HG03571 (cell line): ENCODE measurements at regions not wholly inside any gene's neighbourhood (a gene's known extent, or its start where the extent isn't known, plus 50 kb on each side); places are given as distances from the start of the nearest gene placed in this dataset.
"Not testable (repeated sequence)": the region's sequence is repeated elsewhere in the genome, so short reads cannot be mapped to it uniquely, and the experiment has no call there.

ENCODE experiments used
- ATAC-seq: cut with Tn5 transposase; IDR thresholded peaks from one replicate; pipeline ENCODE4 v1.9.1; 2021; ENCODE audit not compliant: unreplicated experiment

- not testable (repeated sequence) for ATAC-seq
Measured at GRCh38 chr6:57708061-57708460, 390.6 kb downstream of the PRIM2 start.

GRCh38 chr6:57722546-57722945, 405.1 kb downstream of the PRIM2 start:
- not testable (repeated sequence) for ATAC-seq

GRCh38 chr6:57723815-57724401, 406.5 kb downstream of the PRIM2 start:
- not testable (repeated sequence) for ATAC-seq

- not testable (repeated sequence) for ATAC-seq
Measured at GRCh38 chr6:57729407-57729806, 412.0 kb downstream of the PRIM2 start.

GRCh38 chr6:57730726-57731125, 413.3 kb downstream of the PRIM2 start:
- ATAC-seq = not testable (repeated sequence)

- not testable (repeated sequence) for ATAC-seq
Measured at GRCh38 chr6:57747716-57748115, 430.3 kb downstream of the PRIM2 start.

GRCh38 chr6:57759850-57760249, 442.4 kb downstream of the PRIM2 start:
- not testable (repeated sequence) for ATAC-seq

GRCh38 chr6:57792720-57793397, 475.4 kb downstream of the PRIM2 start:
- not testable (repeated sequence) for ATAC-seq

GRCh38 chr6:57793398-57793762, 475.9 kb downstream of the PRIM2 start:
- not testable (repeated sequence) for ATAC-seq

GRCh38 chr6:57799703-57800479, 482.5 kb downstream of the PRIM2 start:
- ATAC-seq = not testable (repeated sequence)

- not testable (repeated sequence) for ATAC-seq
Measured at GRCh38 chr6:57808581-57808980, 491.2 kb downstream of the PRIM2 start.

- not testable (repeated sequence) for ATAC-seq
Measured at GRCh38 chr6:57809454-57809853, 492.0 kb downstream of the PRIM2 start.

GRCh38 chr6:57813271-57814075, 496.0 kb downstream of the PRIM2 start:
- not testable (repeated sequence) for ATAC-seq

GRCh38 chr6:57815826-57816225, 498.4 kb downstream of the PRIM2 start:
- not testable (repeated sequence) for ATAC-seq

GRCh38 chr6:57821325-57821724, 503.9 kb downstream of the PRIM2 start:
- ATAC-seq = not testable (repeated sequence)

- not testable (repeated sequence) for ATAC-seq
Measured at GRCh38 chr6:57822448-57822847, 505.0 kb downstream of the PRIM2 start.

- no peak for ATAC-seq
Measured at GRCh38 chr6:57822896-57823358, 505.5 kb downstream of the PRIM2 start.

- not testable (repeated sequence) for ATAC-seq
Measured at GRCh38 chr6:57837622-57838209, 520.3 kb downstream of the PRIM2 start.

- not testable (repeated sequence) for ATAC-seq
Measured at GRCh38 chr6:57841551-57841950, 524.1 kb downstream of the PRIM2 start.

- ATAC-seq = not testable (repeated sequence)
Measured at GRCh38 chr6:57853745-57854407, 536.4 kb downstream of the PRIM2 start.
